GM18858 (cell line): ENCODE measurements at regions not wholly inside any gene's neighbourhood (a gene's known extent, or its start where the extent isn't known, plus 50 kb on each side); places are given as distances from the start of the nearest gene placed in this dataset.
"Not testable (repeated sequence)": the region's sequence is repeated elsewhere in the genome, so short reads cannot be mapped to it uniquely, and the experiment has no call there.

Experiments used
- ATAC-seq: cut with Tn5 transposase; IDR thresholded peaks from one replicate; pipeline ENCODE4 v1.9.1; 2021; ENCODE audit not compliant: unreplicated experiment

GRCh38 chr5:112533362-112533761, 114.3 kb upstream of the EPB41L4A start:
- peak; percentile 37 for ATAC-seq

- no peak for ATAC-seq
Measured at GRCh38 chr5:112534067-112534583, 115.0 kb upstream of the EPB41L4A start.

- no peak for ATAC-seq
Measured at GRCh38 chr5:112534611-112535255, 115.7 kb upstream of the EPB41L4A start.

- no peak for ATAC-seq
Measured at GRCh38 chr5:112535356-112535755, 116.3 kb upstream of the EPB41L4A start.

GRCh38 chr5:112544558-112544957, 125.5 kb upstream of the EPB41L4A start:
- not testable (repeated sequence) for ATAC-seq

- ATAC-seq, result no peak
Measured at GRCh38 chr5:112546946-112547592, 128.0 kb upstream of the EPB41L4A start.

- ATAC-seq, result no peak
Measured at GRCh38 chr5:112548246-112548881, 129.3 kb upstream of the EPB41L4A start.

GRCh38 chr5:112549127-112549526, 130.1 kb upstream of the EPB41L4A start:
- ATAC-seq, result peak; percentile 39

- ATAC-seq, result no peak
Measured at GRCh38 chr5:112549605-112550166, 130.6 kb upstream of the EPB41L4A start.

GRCh38 chr5:112551419-112552032, 132.4 kb upstream of the EPB41L4A start:
- peak; percentile 48 for ATAC-seq

- no peak for ATAC-seq
Measured at GRCh38 chr5:112552216-112552615, 133.1 kb upstream of the EPB41L4A start.

GRCh38 chr5:112552791-112553190, 133.7 kb upstream of the EPB41L4A start:
- no peak for ATAC-seq

GRCh38 chr5:112554101-112554977, 135.3 kb upstream of the EPB41L4A start:
- no peak for ATAC-seq

GRCh38 chr5:112555197-112555596, 136.1 kb upstream of the EPB41L4A start:
- no peak for ATAC-seq

GRCh38 chr5:112555691-112556090, 136.6 kb upstream of the EPB41L4A start:
- ATAC-seq, result no peak

GRCh38 chr5:112559501-112559900, 140.4 kb upstream of the EPB41L4A start:
- ATAC-seq, result not testable (repeated sequence)

GRCh38 chr5:112560371-112560770, 141.3 kb upstream of the EPB41L4A start:
- no peak for ATAC-seq

GRCh38 chr5:112563169-112563826, 144.2 kb upstream of the EPB41L4A start:
- no peak for ATAC-seq

- no peak for ATAC-seq
Measured at GRCh38 chr5:112566251-112566650, 147.2 kb upstream of the EPB41L4A start.

- ATAC-seq, result no peak
Measured at GRCh38 chr5:112569596-112569995, 150.5 kb upstream of the EPB41L4A start.
